ENCODE measurements at regions not wholly inside any gene's neighbourhood (a gene's known extent, or its start where the extent isn't known, plus 50 kb on each side); places are given as distances from the start of the nearest gene placed in this dataset.

- no peak for TF ChIP-seq CTCF (IDR thresholded peaks at IDR 0.05; ENCODE audit: low read length)
- TF ChIP-seq EZH2phosphoT487 (IDR thresholded peaks at IDR 0.05; ENCODE audit: low read length), result no peak
Measured at GRCh38 chr16:64162613-64163375, 959.1 kb downstream of the CDH11 start.
